H1 (cell line): ENCODE measurements at regions not wholly inside any gene's neighbourhood (a gene's known extent, or its start where the extent isn't known, plus 50 kb on each side); places are given as distances from the start of the nearest gene placed in this dataset.

Experiments
- CTCF ChIP-seq, 3 experiments: IDR thresholded peaks; 1 replicate in 2 of 3; 2 replicates in 1 of 3; pipeline versions ENCODE4 v1.5.1 to v1.6.1; 2011; ENCODE audit warnings: low read length in 3 of 3, mild to moderate bottlenecking in 3 of 3, inconsistent platforms in 2 of 3, low read depth in 1 of 3, moderate library complexity in 1 of 3; ENCODE audit not compliant: insufficient read depth in 1 of 3; ENCODE audit errors: control extremely low read depth in 1 of 3
- EZH2 ChIP-seq: fragments of 200-600 bp; sonication (generic); IDR thresholded peaks from 2 replicates; pipeline ENCODE4 v1.7.1; 2012; ENCODE audit warnings: low read depth, mild to moderate bottlenecking, moderate library complexity, low read length, inconsistent platforms; ENCODE audit not compliant: severe bottlenecking
- SIN3A ChIP-seq, 2 experiments: IDR thresholded peaks in 1 of 2; conservative IDR thresholded peaks in 1 of 2; 2 replicates each; pipeline ENCODE4 v1.6.1; 2011 to 2012; ENCODE audit warnings: low read length in 2 of 2, improper control_type of control experiment in 1 of 2, low read depth in 1 of 2, mild to moderate bottlenecking in 1 of 2
- TF ChIP-seq, protein P1 (sequence below): IDR thresholded peaks from 2 replicates; pipeline ENCODE4 v1.6.1; 2011; ENCODE audit warnings: low read length, improper control_type of control experiment

DNA sequence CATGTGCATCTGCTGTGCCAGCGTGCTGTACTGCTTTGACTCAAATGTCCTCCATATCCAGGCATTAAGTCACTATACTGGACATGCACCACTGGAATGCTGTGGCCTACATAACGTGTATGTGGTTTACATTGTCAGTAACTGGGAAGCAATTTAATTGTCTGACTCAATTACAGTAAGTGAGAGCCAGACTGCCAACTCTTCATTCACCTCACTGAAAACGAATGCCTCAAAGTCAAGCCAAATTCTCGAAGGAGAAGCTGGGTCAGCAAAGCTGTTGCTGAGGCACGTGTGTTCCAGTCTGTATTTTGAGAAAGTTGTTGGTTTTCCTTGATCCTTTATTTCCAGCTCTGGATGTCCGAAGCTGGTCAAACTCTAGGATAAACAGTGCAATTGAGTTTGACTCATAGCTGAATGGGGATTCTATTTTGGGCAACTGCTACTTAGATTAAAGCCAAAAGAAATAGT is 534.3 kb downstream of the COL12A1 start:
- TF ChIP-seq, protein P1, sequence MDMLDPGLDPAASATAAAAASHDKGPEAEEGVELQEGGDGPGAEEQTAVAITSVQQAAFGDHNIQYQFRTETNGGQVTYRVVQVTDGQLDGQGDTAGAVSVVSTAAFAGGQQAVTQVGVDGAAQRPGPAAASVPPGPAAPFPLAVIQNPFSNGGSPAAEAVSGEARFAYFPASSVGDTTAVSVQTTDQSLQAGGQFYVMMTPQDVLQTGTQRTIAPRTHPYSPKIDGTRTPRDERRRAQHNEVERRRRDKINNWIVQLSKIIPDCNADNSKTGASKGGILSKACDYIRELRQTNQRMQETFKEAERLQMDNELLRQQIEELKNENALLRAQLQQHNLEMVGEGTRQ: no peak
- TF ChIP-seq EZH2: no peak
- no peak for TF ChIP-seq SIN3A (conservative IDR thresholded peaks at IDR 0.05 in 1 of 2, IDR thresholded peaks at IDR 0.05 in 1 of 2; ENCODE audit: low read depth in 1 of 2, low read length in 2 of 2)
- no peak for TF ChIP-seq CTCF (IDR thresholded peaks at IDR 0.05; ENCODE audit: control extremely low read depth in 1 of 3, insufficient read depth in 1 of 3, low read depth in 1 of 3, low read length in 3 of 3)
